ENCODE measurements at regions not wholly inside any gene's neighbourhood (a gene's known extent, or its start where the extent isn't known, plus 50 kb on each side); places are given as distances from the start of the nearest gene placed in this dataset.

DNA sequence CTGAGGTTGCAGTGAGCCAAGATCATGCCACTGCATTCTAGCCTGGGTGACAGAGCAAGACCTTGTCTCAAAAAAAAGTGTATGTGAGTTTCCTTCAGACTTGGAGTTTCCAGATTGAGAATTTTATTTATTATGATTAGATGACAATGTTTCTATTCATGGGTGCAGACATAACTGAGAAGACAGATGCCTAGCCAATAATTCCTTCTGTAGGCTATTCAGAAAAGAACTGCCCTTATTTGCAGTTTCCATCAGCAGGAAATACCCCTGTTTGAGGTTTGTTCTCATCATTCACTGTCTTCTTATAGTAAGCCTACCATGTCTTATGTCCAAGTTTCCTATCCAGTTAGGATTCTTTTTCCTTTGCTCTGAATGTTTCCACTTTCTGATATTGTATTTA, 269.0 kb downstream of the KTN1 start:
- Histone ChIP-seq H3K9me1 (replicated peaks; ENCODE audit: control insufficient read depth, extremely low read depth, insufficient read depth, low read length) (no peaks in the 10 kb centered on the region), H3K9ac (replicated peaks; ENCODE audit: extremely low read depth, insufficient read depth, low read length) (no peak overlapping the region), H3K27me3 (ENCODE audit: control insufficient read depth in 2 of 2, insufficient read depth in 2 of 2, low read length in 2 of 2) (no peaks in the 10 kb centered on the region), H3K4me2 (ENCODE audit: insufficient read depth, low read length) (no peak overlapping the region), H3K79me2 (ENCODE audit: control insufficient read depth, insufficient read depth, low read length) (no peaks in the 10 kb centered on the region), H3K36me3 (ENCODE audit: control insufficient read depth in 2 of 2, extremely low read depth in 1 of 2, insufficient read depth in 2 of 2, low read length in 2 of 2) (no peaks in the 10 kb centered on the region), H2AFZ (ENCODE audit: low read depth, low read length) (no peak overlapping the region), H3K4me3 (replicated peaks in 1 of 3; ENCODE audit: insufficient read depth in 1 of 3, low read depth in 1 of 3, low read length in 3 of 3) (no peak overlapping the region), H3K27ac (ENCODE audit: insufficient read depth, low read depth, low read length) (no peak overlapping the region), H3K4me1 (ENCODE audit: control insufficient read depth, extremely low read depth, insufficient read depth, low read length) (peaks cover 8% of the 10 kb centered on the region), H4K20me1 (replicated peaks; ENCODE audit: control insufficient read depth, extremely low read depth, insufficient read depth, low read length) (no peaks in the 10 kb centered on the region), H3K9me3 (replicated peaks; ENCODE audit: control insufficient read depth, insufficient read depth, low read length) (no peaks in the 10 kb centered on the region)
- FAIRE-seq (no peak), DNase-seq (ENCODE audit: low read depth, low spot score) (no peak)
- no TSS peak for BruUV-seq (replicated peaks)
- TF ChIP-seq EZH2 (IDR thresholded peaks at IDR 0.05; ENCODE audit: borderline replicate concordance, low read depth, low read length, severe bottlenecking) (no peak), POLR2A (IDR thresholded peaks at IDR 0.05; ENCODE audit: low read depth, low read length) (no peak), FOS (IDR thresholded peaks at IDR 0.05; ENCODE audit: borderline replicate concordance, insufficient read depth, low read length) (no peak), POLR2AphosphoS5 (IDR thresholded peaks at IDR 0.05; ENCODE audit: insufficient read depth, low read depth, low read length) (no peak), JUN (IDR thresholded peaks at IDR 0.05; ENCODE audit: borderline replicate concordance, insufficient read depth, insufficient read length, low read depth) (no peak), MAX (IDR thresholded peaks at IDR 0.05; ENCODE audit: insufficient read depth, insufficient read length) (no peak), GATA2 (IDR thresholded peaks at IDR 0.05; ENCODE audit: insufficient read depth, insufficient read length, low read depth, low read length) (no peak), MYC (IDR thresholded peaks at IDR 0.05; ENCODE audit: low read depth, low read length) (no peak), CTCF (IDR thresholded peaks at IDR 0.05; ENCODE audit: extremely low read depth in 1 of 2, insufficient read depth in 1 of 2, low read depth in 1 of 2, low read length in 2 of 2) (no peak)
- ChIA-PET CTCF (interaction anchor here (1.0 kb wide), 1 partner anchor 27 kb away, joined by 3 read pairs; no protein-coding TSS in a partner anchor), POLR2A (no interaction called here)
- intact Hi-C loops (cut with micrococcal nuclease) (loop anchor here (10.0 kb wide), 1 partner anchor 576 kb away; no protein-coding TSS in a partner anchor), dilution Hi-C loops (cut with MboI; ENCODE audit: extremely low pct_ligation_motif_present, low sequenced_read_pairs) (no loop called here)
